A549 (cell line): ENCODE measurements at regions not wholly inside any gene's neighbourhood (a gene's known extent, or its start where the extent isn't known, plus 50 kb on each side); places are given as distances from the start of the nearest gene placed in this dataset.

Experiments used
- EP300 ChIP-seq, 2 experiments: fragments of >200 bp; sonication (Bioruptor Twin); formaldehyde crosslinking; IDR thresholded peaks; 2 replicates in 1 of 2; 3 replicates in 1 of 2; pipeline ENCODE4 v1.6.1; 2016 to 2017
- RCOR1 ChIP-seq: fragments of 150-350 bp; IDR thresholded peaks from 2 replicates; pipeline ENCODE4 v1.6.1; 2014; ENCODE audit warnings: antibody characterized with exemption, low read length, low read depth
- TF ChIP-seq, protein P1 (sequence below): IDR thresholded peaks from 2 replicates; pipeline ENCODE4 v1.6.1; 2012
- TF ChIP-seq, protein P2 (sequence below): fragments of >200 bp; sonication (Bioruptor Twin); formaldehyde crosslinking; IDR thresholded peaks from 3 replicates; pipeline ENCODE4 v1.5.1; 2016

DNA sequence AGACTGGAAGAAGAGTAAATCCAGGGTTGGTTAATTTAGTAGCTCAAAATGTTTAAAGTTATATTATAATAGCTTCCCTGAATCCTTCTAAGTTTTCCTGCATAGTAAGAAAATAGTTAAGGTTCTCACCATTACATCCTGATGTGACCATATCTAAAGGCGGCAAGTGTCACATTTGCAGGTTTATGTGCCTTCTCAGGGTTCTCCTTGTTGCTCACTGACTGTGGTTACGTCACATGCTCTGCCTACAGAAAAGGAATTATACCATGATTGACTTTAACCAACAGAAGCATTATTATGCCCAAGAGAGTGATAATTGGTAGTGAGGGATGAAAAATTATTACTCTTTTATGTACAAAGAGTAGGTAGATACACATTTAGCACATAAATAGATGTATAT is 539.8 kb downstream of the PTPRC start:
- TF ChIP-seq, protein P1, sequence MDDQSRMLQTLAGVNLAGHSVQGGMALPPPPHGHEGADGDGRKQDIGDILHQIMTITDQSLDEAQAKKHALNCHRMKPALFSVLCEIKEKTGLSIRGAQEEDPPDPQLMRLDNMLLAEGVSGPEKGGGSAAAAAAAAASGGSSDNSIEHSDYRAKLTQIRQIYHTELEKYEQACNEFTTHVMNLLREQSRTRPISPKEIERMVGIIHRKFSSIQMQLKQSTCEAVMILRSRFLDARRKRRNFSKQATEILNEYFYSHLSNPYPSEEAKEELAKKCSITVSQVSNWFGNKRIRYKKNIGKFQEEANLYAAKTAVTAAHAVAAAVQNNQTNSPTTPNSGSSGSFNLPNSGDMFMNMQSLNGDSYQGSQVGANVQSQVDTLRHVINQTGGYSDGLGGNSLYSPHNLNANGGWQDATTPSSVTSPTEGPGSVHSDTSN, result no peak
- TF ChIP-seq RCOR1 (no peak), EP300 (IDR thresholded peaks at IDR 0.05) (no peak)
- TF ChIP-seq, protein P2, sequence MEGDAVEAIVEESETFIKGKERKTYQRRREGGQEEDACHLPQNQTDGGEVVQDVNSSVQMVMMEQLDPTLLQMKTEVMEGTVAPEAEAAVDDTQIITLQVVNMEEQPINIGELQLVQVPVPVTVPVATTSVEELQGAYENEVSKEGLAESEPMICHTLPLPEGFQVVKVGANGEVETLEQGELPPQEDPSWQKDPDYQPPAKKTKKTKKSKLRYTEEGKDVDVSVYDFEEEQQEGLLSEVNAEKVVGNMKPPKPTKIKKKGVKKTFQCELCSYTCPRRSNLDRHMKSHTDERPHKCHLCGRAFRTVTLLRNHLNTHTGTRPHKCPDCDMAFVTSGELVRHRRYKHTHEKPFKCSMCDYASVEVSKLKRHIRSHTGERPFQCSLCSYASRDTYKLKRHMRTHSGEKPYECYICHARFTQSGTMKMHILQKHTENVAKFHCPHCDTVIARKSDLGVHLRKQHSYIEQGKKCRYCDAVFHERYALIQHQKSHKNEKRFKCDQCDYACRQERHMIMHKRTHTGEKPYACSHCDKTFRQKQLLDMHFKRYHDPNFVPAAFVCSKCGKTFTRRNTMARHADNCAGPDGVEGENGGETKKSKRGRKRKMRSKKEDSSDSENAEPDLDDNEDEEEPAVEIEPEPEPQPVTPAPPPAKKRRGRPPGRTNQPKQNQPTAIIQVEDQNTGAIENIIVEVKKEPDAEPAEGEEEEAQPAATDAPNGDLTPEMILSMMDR, result no peak
